Neuron (in vitro differentiated cells): ENCODE measurements at regions not wholly inside any gene's neighbourhood (a gene's known extent, or its start where the extent isn't known, plus 50 kb on each side); places are given as distances from the start of the nearest gene placed in this dataset.

Experiments used
- H2AFZ ChIP-seq: one replicate; pipeline ENCODE4 v1.6.1; 2013; ENCODE audit warnings: low read depth, mild to moderate bottlenecking, inconsistent platforms, low read length, moderate library complexity
- H3K27me3 ChIP-seq: one replicate; pipeline ENCODE4 v1.6.1; 2013; ENCODE audit warnings: low read length; ENCODE audit not compliant: insufficient read depth
- H3K36me3 ChIP-seq: one replicate; pipeline ENCODE4 v1.6.1; 2013; ENCODE audit warnings: low read length; ENCODE audit not compliant: insufficient read depth
- H3K4me1 ChIP-seq: one replicate; pipeline ENCODE4 v1.6.1; 2013; ENCODE audit warnings: low read length; ENCODE audit not compliant: insufficient read depth
- H3K4me3 ChIP-seq: 2 replicates; pipeline ENCODE4 v1.5.1; 2013; ENCODE audit warnings: mild to moderate bottlenecking, low read length, moderate library complexity
- H3K9me3 ChIP-seq: one replicate; pipeline ENCODE4 v1.6.1; 2013; ENCODE audit warnings: low read length

DNA sequence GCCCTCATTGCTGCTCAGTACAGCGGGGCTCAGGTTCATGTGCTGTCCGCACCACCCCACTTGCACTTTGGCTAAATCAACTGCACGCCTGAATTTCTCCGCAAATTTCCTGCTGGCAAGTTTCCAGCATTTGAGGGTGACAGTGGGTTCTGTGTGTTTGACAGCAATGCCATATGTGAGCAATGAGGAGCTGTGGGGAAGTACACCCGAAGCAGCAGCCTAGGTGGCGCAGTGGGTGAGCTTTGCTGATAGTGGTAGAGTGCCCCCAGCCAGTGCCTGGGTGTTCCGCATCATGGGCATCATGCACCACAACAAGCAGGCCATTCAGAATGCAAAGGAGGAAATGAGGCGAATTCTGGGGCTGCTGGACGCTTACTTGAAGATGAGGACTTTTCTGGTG is 103.9 kb upstream of the POT1 start:
- no peaks in the 10 kb centered on the region for H3K4me1 ChIP-seq
- H3K36me3 ChIP-seq = no peaks in the 10 kb centered on the region
- H3K4me3 ChIP-seq = no peak overlapping the region
- H3K9me3 ChIP-seq = no peaks in the 10 kb centered on the region
- H3K27me3 ChIP-seq = no peaks in the 10 kb centered on the region
- no peak overlapping the region for H2AFZ ChIP-seq

DNA sequence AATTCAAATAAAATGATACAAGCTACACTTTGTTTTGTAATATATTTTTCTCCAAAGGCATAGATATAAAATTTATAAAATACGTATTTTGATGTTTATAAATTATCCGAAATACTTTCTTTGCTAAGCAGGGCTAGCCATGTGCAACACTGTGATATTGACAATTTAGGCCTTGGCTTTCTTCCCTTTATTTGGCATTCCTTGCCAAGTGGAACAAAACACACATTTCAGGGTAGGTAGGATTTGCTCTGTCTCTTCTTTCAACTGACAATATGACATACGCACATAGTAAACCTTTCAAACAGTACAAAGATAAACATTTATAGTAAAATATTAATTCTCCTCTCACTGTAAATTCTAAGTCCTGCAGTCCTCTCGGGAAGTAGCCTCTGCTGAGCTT is 103.3 kb upstream of the POT1 start:
- no peak overlapping the region for H3K4me3 ChIP-seq
- no peaks in the 10 kb centered on the region for H3K9me3 ChIP-seq
- H2AFZ ChIP-seq = no peak overlapping the region
- H3K4me1 ChIP-seq = no peaks in the 10 kb centered on the region
- no peaks in the 10 kb centered on the region for H3K27me3 ChIP-seq
- no peaks in the 10 kb centered on the region for H3K36me3 ChIP-seq

DNA sequence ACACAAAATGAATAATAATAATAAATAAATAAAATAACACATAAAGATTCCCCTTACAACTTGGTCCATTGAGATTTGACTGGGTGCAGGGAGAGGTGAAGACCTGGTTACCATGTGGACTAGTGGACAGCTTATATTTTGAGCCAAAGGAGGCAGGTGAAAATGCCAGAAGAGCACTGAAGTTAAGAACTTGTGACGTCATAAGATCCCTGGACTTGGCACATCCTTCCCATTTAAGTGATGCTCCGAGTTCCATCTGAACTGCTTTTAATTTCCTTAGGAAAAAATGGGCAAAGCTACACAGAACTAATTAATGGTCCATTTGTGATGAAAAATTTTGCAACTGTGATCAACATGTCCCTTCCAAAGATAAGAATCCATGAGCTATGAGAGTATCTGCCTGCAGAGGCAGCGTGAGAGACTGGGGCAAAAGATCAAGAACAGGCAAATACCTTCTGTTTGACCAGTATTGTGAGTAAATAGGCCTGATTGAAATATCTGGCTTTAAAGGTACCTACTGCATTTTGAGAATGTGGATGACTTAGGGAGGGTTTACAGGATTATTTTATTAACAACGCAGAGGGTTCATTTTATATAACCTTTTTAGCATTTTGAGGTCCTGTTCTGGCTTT is 101.2 kb upstream of the POT1 start:
- H3K4me1 ChIP-seq = no peaks in the 10 kb centered on the region
- no peaks in the 10 kb centered on the region for H3K27me3 ChIP-seq
- no peak overlapping the region for H3K4me3 ChIP-seq
- H2AFZ ChIP-seq = no peak overlapping the region
- H3K36me3 ChIP-seq = no peaks in the 10 kb centered on the region
- H3K9me3 ChIP-seq = no peaks in the 10 kb centered on the region

DNA sequence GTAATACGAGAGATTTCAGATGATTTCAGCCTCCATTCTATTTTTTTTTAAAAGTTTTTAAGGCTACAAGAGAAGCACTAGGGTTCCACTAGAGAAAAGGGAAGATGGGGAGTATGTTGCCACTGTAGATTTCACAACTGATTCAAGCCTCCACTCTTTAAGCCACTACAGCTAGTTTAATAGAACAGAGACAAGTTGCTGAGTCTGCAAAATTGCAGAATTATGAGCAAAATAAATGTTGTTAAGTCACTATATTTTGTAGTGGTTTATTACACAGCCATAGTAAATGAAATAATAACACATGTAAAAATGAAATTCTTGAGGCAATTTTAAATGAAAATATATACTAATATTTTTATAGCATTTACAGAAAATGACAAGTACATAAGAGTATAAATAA is 96.0 kb upstream of the POT1 start:
- no peaks in the 10 kb centered on the region for H3K4me1 ChIP-seq
- no peaks in the 10 kb centered on the region for H3K9me3 ChIP-seq
- H3K36me3 ChIP-seq = no peaks in the 10 kb centered on the region
- no peak overlapping the region for H3K4me3 ChIP-seq
- no peak overlapping the region for H2AFZ ChIP-seq
- H3K27me3 ChIP-seq = no peaks in the 10 kb centered on the region

DNA sequence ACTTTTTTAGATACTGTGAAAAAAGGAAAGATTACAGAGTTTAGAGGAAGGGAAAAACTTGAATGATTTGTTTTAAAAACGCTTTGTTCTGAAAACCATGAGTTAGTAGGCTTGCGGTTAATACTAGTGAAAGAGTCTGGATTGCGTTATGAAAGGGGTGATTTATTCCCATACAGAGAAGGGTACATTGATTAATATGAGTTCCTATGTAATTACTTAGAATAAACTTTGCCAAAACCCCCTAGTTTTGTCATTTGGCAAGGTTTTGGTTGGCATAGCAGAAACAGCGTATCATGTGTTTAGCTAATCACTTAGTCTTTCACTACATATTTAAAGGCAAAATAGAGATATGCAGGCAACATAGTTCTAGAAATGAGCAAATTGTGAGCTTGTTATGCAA is 91.2 kb upstream of the POT1 start:
- H3K27me3 ChIP-seq = no peaks in the 10 kb centered on the region
- H2AFZ ChIP-seq = no peak overlapping the region
- no peak overlapping the region for H3K4me3 ChIP-seq
- H3K4me1 ChIP-seq = no peaks in the 10 kb centered on the region
- no peaks in the 10 kb centered on the region for H3K9me3 ChIP-seq
- no peaks in the 10 kb centered on the region for H3K36me3 ChIP-seq

DNA sequence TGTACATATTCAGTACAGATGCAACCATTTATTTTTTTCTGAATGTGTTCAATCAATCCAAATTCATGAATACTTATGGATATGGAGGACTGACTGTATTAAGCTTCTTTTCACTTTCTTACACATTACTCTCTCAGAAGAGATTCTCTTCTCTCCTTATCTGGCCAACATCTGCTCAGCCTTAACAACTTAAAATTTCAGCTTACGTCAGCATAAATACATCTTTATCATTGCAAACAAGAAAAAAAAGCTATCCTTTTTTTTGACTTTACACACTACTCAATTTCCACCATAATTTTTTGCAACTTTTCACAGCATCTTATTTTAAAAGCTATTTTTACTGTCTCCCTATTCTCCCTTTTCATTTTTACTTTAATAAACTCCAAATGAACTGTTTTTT is 80.9 kb upstream of the POT1 start:
- Histone ChIP-seq H3K4me3 (no peak overlapping the region), H3K4me1 (no peaks in the 10 kb centered on the region), H3K27me3 (no peaks in the 10 kb centered on the region), H3K36me3 (no peaks in the 10 kb centered on the region), H3K9me3 (no peaks in the 10 kb centered on the region), H2AFZ (no peak overlapping the region)

DNA sequence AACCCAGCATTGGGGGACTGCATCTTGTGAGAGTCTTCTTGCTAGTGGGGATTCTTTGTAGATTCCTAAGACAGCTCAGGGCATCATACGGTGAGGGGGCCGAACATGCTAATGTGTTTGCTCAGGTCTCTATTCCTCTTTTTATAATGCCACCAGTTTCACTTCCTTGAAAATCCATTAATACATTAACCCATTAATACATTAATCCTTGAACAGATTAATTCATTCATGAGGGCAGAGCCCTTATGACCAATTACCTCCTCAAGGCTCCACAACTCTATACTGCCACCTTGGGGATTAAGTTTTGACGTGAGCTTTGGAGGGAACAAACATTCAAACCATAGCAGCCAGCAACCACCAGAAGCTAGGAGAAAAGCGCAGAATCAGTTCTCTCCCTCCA is 67.2 kb upstream of the POT1 start:
- Histone ChIP-seq H2AFZ (no peak overlapping the region), H3K9me3 (no peaks in the 10 kb centered on the region), H3K4me1 (no peaks in the 10 kb centered on the region), H3K4me3 (no peak overlapping the region), H3K27me3 (no peaks in the 10 kb centered on the region), H3K36me3 (no peaks in the 10 kb centered on the region)

DNA sequence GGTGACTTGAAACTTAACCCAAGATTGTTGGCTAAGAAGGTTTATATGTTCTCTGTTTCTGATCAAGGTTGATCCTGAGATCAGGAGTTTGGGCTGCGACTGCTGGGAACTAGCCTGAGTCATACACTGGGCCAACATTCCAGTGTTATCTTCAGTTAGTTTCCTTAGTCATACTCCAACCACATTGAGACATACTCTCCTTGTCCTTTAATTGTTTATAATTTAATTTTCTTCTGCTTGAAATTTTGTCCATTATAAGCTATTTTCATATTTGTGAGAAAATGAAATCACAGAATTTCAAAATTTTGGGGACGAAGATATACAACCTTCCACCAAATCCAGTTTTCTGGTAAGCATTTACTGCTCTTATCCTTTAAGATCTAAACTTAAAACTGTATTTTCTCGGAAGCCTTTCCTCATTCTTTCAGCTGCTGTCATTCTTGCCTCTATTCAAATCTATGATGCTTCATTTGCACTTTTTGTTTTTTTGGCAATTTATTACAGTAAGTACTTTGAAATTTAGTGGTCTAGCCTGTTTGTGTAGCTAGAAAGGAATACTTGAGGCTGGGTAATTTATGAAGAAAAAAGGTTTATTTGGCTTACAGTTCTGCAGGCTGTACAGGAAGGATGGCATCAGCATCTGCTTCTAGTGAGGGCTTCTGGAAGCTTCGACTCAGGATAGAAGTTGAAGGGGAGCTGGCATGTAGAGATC is 63.4 kb upstream of the POT1 start:
- no peak overlapping the region for H2AFZ ChIP-seq
- no peak overlapping the region for H3K4me3 ChIP-seq
- H3K9me3 ChIP-seq = no peaks in the 10 kb centered on the region
- H3K4me1 ChIP-seq = no peaks in the 10 kb centered on the region
- no peaks in the 10 kb centered on the region for H3K27me3 ChIP-seq
- no peaks in the 10 kb centered on the region for H3K36me3 ChIP-seq

DNA sequence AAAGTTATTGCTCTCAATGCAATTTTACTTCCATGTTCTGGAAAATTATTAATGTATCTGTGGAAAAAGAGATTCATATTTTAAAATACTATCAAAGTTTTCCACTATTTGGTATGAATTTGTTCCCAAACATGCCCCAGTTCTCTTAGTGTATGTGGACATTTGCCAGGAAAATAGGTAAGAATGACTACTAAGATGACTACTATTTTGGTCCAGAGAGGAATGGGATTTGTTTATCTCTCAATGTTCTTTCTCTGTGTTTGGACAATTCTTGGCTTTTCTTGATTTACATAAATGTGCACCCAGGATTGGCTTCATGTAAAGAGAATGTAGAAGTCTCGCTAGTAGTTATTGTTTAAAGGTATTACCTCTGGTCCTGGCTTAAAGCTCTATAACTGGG is 60.3 kb upstream of the POT1 start:
- no peaks in the 10 kb centered on the region for H3K9me3 ChIP-seq
- H3K36me3 ChIP-seq = no peaks in the 10 kb centered on the region
- H3K4me3 ChIP-seq = no peak overlapping the region
- no peaks in the 10 kb centered on the region for H3K27me3 ChIP-seq
- no peak overlapping the region for H2AFZ ChIP-seq
- no peaks in the 10 kb centered on the region for H3K4me1 ChIP-seq
